IMR-90 (cell line): ENCODE measurements at regions not wholly inside any gene's neighbourhood (a gene's known extent, or its start where the extent isn't known, plus 50 kb on each side); places are given as distances from the start of the nearest gene placed in this dataset.

Source experiments
- ATAC-seq: fragments of 200-7000 bp; cut with Tn5 transposase; 2 replicates; pipeline ENCODE4 v1.9.1; 2020; ENCODE audit warnings: low read depth, mild to moderate bottlenecking, moderate library complexity
- BruUV-seq: library from RNA; stranded (reverse); fragments of 400-500 nt; replicated peaks from 2 replicates; lab custom pipeline; 2021; lab: Mats Ljungman, UMichigan
- CTCF ChIA-PET: fragments of 300-600 bp; formaldehyde crosslinking; extraction: SDS; loops from one replicate; lab custom pipeline; 2021; ENCODE audit warnings: antibody characterized with exemption; lab: Yijun Ruan, JAX
- POLR2A ChIA-PET: fragments of 300-600 bp; sonication (Branson Sonifier 250); formaldehyde crosslinking; loops from one replicate; lab custom pipeline; 2022; ENCODE audit warnings: antibody characterized with exemption; ENCODE audit not compliant: unreplicated experiment; lab: Charles Lee
- DNase-seq: peaks from one replicate; pipeline ENCODE4 v3.0.0; 2013
- H2AFZ ChIP-seq: replicated peaks from 2 replicates; pipeline ENCODE3; 2013; ENCODE audit warnings: low read length, mild to moderate bottlenecking; ENCODE audit not compliant: poor library complexity
- H2AK5ac ChIP-seq: 2 replicates; pipeline ENCODE4 v1.6.1; 2013; ENCODE audit warnings: low read depth, low read length, inconsistent platforms
- H2AK9ac ChIP-seq: replicated peaks from 2 replicates; pipeline ENCODE3; 2013; ENCODE audit warnings: mild to moderate bottlenecking, low read depth, low read length, moderate library complexity; ENCODE audit not compliant: poor library complexity
- H2BK120ac ChIP-seq: 2 replicates; pipeline ENCODE4 v1.6.1; 2013; ENCODE audit warnings: low read depth, low read length, inconsistent platforms
- H2BK15ac ChIP-seq: 3 replicates; pipeline ENCODE4 v1.6.1; 2013; ENCODE audit warnings: low read depth, low read length, inconsistent platforms
- H2BK20ac ChIP-seq: 2 replicates; pipeline ENCODE4 v1.6.1; 2013; ENCODE audit warnings: low read depth, mild to moderate bottlenecking, inconsistent platforms, low read length, moderate library complexity
- H2BK5ac ChIP-seq: 2 replicates; pipeline ENCODE4 v1.6.1; 2013; ENCODE audit warnings: mild to moderate bottlenecking, low read depth, low read length, inconsistent platforms; ENCODE audit not compliant: poor library complexity, severe bottlenecking
- H3K14ac ChIP-seq: replicated peaks from 2 replicates; pipeline ENCODE4 v1.6.1; 2013; ENCODE audit warnings: low read depth, low read length, inconsistent platforms
- H3K18ac ChIP-seq: 2 replicates; pipeline ENCODE4 v1.6.1; 2013; ENCODE audit warnings: low read depth, low read length, control low read depth
- H3K23ac ChIP-seq: 2 replicates; pipeline ENCODE4 v1.6.1; 2013; ENCODE audit warnings: low read depth, low read length, inconsistent platforms
- H3K27ac ChIP-seq: 2 replicates; pipeline ENCODE4 v1.5.1; 2013; ENCODE audit warnings: mild to moderate bottlenecking, control low read depth, low read length; ENCODE audit not compliant: insufficient read depth
- H3K27me3 ChIP-seq: 2 replicates; pipeline ENCODE4 v1.6.1; 2013; ENCODE audit warnings: low read length; ENCODE audit not compliant: control insufficient read depth, insufficient read depth
- H3K36me3 ChIP-seq: 2 replicates; pipeline ENCODE4 v1.6.1; 2013; ENCODE audit warnings: low read length, mixed read lengths; ENCODE audit not compliant: control insufficient read depth, insufficient read depth
- H3K4ac ChIP-seq: 2 replicates; pipeline ENCODE4 v1.6.1; 2013; ENCODE audit warnings: low read depth, low read length, inconsistent platforms
- H3K4me1 ChIP-seq: 2 replicates; pipeline ENCODE4 v1.6.1; 2013; ENCODE audit warnings: low read length, mixed read lengths; ENCODE audit not compliant: control insufficient read depth, insufficient read depth
- H3K4me2 ChIP-seq: 2 replicates; pipeline ENCODE4 v1.6.1; 2013; ENCODE audit warnings: low read depth, mild to moderate bottlenecking, control low read depth, low read length, moderate library complexity
- H3K4me3 ChIP-seq: 2 replicates; pipeline ENCODE4 v1.5.1; 2013; ENCODE audit warnings: low read depth, mild to moderate bottlenecking, control low read depth, low read length, moderate library complexity; ENCODE audit not compliant: insufficient read depth
- H3K56ac ChIP-seq: 2 replicates; pipeline ENCODE4 v1.6.1; 2013; ENCODE audit warnings: low read length, inconsistent platforms; ENCODE audit not compliant: insufficient read depth; ENCODE audit errors: extremely low read depth
- H3K79me1 ChIP-seq, 2 experiments: 2 replicates each; pipeline ENCODE4 v1.6.1; 2013; ENCODE audit warnings: low read length in 2 of 2, inconsistent platforms in 1 of 2, low read depth in 1 of 2
- H3K9ac ChIP-seq: 2 replicates; pipeline ENCODE4 v1.6.1; 2013; ENCODE audit warnings: low read depth, low read length, control low read depth
- H3K9me1 ChIP-seq: 2 replicates; pipeline ENCODE4 v1.6.1; 2013; ENCODE audit warnings: low read length, inconsistent platforms; ENCODE audit not compliant: insufficient read depth
- H3K9me3 ChIP-seq: 2 replicates; pipeline ENCODE4 v1.6.1; 2013; ENCODE audit warnings: low read length; ENCODE audit not compliant: control insufficient read depth, insufficient read depth
- H4K20me1 ChIP-seq: 2 replicates; pipeline ENCODE4 v1.6.1; 2013; ENCODE audit warnings: low read length, inconsistent platforms; ENCODE audit not compliant: insufficient read depth
- H4K5ac ChIP-seq: 2 replicates; pipeline ENCODE4 v1.6.1; 2013; ENCODE audit warnings: mild to moderate bottlenecking, low read depth, low read length, control low read depth
- H4K8ac ChIP-seq, 2 experiments: 2 replicates each; pipeline ENCODE4 v1.6.1; 2013; ENCODE audit warnings: low read depth in 2 of 2, low read length in 2 of 2, control low read depth in 1 of 2, inconsistent platforms in 1 of 2
- H4K91ac ChIP-seq: 2 replicates; pipeline ENCODE4 v1.6.1; 2013; ENCODE audit warnings: low read depth, low read length, inconsistent platforms; ENCODE audit not compliant: insufficient read depth
- BHLHE40 ChIP-seq: fragments of 150-350 bp; IDR thresholded peaks from 2 replicates; pipeline ENCODE4 v1.6.1; 2016; ENCODE audit warnings: mild to moderate bottlenecking, low read depth, low read length
- CEBPB ChIP-seq: IDR thresholded peaks from 2 replicates; pipeline ENCODE4 v1.6.1; 2012; ENCODE audit warnings: low read depth, low read length, improper control_type of control experiment
- CHD1 ChIP-seq: IDR thresholded peaks from 2 replicates; pipeline ENCODE4 v1.6.1; 2012; ENCODE audit warnings: low read depth, low read length, improper control_type of control experiment
- FOS ChIP-seq: fragments of 150-350 bp; IDR thresholded peaks from 2 replicates; pipeline ENCODE4 v1.6.1; 2016; ENCODE audit warnings: low read depth, low read length
- MAFK ChIP-seq: IDR thresholded peaks from 2 replicates; pipeline ENCODE4 v1.6.1; 2012; ENCODE audit warnings: low read depth, low read length, improper control_type of control experiment
- MAZ ChIP-seq: IDR thresholded peaks from 2 replicates; pipeline ENCODE4 v1.6.1; 2012; ENCODE audit warnings: low read depth, mild to moderate bottlenecking, low read length, improper control_type of control experiment, moderate library complexity, borderline replicate concordance
- MXI1 ChIP-seq: IDR thresholded peaks from 2 replicates; pipeline ENCODE4 v1.6.1; 2012; ENCODE audit warnings: low read depth, mild to moderate bottlenecking, low read length, moderate library complexity, borderline replicate concordance
- NFE2L2 ChIP-seq: fragments of 150-350 bp; IDR thresholded peaks from 2 replicates; pipeline ENCODE4 v1.6.1; 2016; ENCODE audit warnings: low read depth, mild to moderate bottlenecking, low read length
- POLR2A ChIP-seq: IDR thresholded peaks from 2 replicates; pipeline ENCODE4 v1.6.1; 2012; ENCODE audit warnings: mild to moderate bottlenecking, low read depth, low read length
- RAD21 ChIP-seq: IDR thresholded peaks from 2 replicates; pipeline ENCODE4 v1.6.1; 2012; ENCODE audit warnings: low read length, improper control_type of control experiment
- RCOR1 ChIP-seq: IDR thresholded peaks from 2 replicates; pipeline ENCODE4 v1.6.1; 2012; ENCODE audit warnings: mild to moderate bottlenecking, low read length, improper control_type of control experiment; ENCODE audit not compliant: insufficient replicate concordance
- SMC3 ChIP-seq: fragments of 150-350 bp; IDR thresholded peaks from 2 replicates; pipeline ENCODE4 v1.6.1; 2016; ENCODE audit warnings: low read depth, mild to moderate bottlenecking, antibody characterized with exemption, low read length, moderate library complexity
- WGBS, 2 experiments: methylation state at CpG; one replicate each; pipeline versions ENCODE4 v1.1.5 to v1.1.7; 2013; ENCODE audit warnings: missing lambda C conversion rate in 2 of 2; ENCODE audit not compliant: insufficient read length in 1 of 2; ENCODE audit errors: extremely low coverage in 2 of 2; 5-methylcytosine and 5-hydroxymethylcytosine counted together
- dilution Hi-C: fragments of 300-500 bp; cut with HindIII; formaldehyde crosslinking; loops from one replicate; pipeline ENCODE4 v1.14.3; 2018; ENCODE audit warnings: low sequenced_read_pairs; ENCODE audit not compliant: unreplicated experiment
- in situ Hi-C: fragments of 300-500 bp; cut with MboI; formaldehyde crosslinking; loops from 3 replicates; pipeline ENCODE4 v1.14.3; 2019; ENCODE audit warnings: low sequenced_read_pairs, inconsistent platforms, mixed read lengths
- intact Hi-C: fragments of 100-400 bp; cut with micrococcal nuclease; formaldehyde crosslinking; loops from 2 replicates; pipeline ENCODE4 v1.10.0; 2022
- TF ChIP-seq, protein P1 (sequence below): conservative IDR thresholded peaks from 2 replicates; pipeline ENCODE4 v1.5.1; 2012; ENCODE audit warnings: mild to moderate bottlenecking, low read depth, low read length, improper control_type of control experiment
- TF ChIP-seq, protein P2 (sequence below): fragments of 150-350 bp; IDR thresholded peaks from 2 replicates; pipeline ENCODE4 v1.6.1; 2016; ENCODE audit warnings: low read depth, mild to moderate bottlenecking, low read length, moderate library complexity, borderline replicate concordance

DNA sequence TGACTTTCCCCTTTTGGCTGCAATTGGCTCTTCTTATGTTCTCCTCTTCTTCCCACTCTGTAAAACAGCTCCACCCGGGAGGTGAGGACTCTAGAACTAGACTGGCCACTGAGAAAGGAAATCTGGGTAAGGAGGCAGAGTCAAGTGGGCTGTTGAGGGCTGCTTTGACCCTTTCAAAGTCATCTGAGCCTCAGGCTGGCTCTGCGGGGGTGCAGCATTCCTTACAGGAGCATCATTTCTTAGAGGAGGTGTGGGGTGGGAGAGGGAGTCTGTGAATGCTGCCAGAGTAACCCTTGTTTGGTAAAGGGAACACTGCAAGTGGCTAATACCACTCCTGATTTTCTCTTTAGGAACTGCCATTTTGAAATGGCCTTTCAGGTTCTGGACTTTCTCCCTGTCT, 377.7 kb upstream of the SMARCA2 start:
- BruUV-seq = no TSS peak
- H4K8ac ChIP-seq = no peak overlapping the region
- H2AK5ac ChIP-seq = no peak overlapping the region
- DNase-seq (no peak), ATAC-seq (no peak)
- TF ChIP-seq RCOR1 = no peak
- TF ChIP-seq RAD21 = no peak
- TF ChIP-seq CHD1 = no peak
- TF ChIP-seq MAFK = no peak
- TF ChIP-seq BHLHE40 = no peak
- TF ChIP-seq CEBPB = no peak
- no peak for TF ChIP-seq MAZ
- no peak for TF ChIP-seq POLR2A
- no peak for TF ChIP-seq NFE2L2
- TF ChIP-seq, protein P1, sequence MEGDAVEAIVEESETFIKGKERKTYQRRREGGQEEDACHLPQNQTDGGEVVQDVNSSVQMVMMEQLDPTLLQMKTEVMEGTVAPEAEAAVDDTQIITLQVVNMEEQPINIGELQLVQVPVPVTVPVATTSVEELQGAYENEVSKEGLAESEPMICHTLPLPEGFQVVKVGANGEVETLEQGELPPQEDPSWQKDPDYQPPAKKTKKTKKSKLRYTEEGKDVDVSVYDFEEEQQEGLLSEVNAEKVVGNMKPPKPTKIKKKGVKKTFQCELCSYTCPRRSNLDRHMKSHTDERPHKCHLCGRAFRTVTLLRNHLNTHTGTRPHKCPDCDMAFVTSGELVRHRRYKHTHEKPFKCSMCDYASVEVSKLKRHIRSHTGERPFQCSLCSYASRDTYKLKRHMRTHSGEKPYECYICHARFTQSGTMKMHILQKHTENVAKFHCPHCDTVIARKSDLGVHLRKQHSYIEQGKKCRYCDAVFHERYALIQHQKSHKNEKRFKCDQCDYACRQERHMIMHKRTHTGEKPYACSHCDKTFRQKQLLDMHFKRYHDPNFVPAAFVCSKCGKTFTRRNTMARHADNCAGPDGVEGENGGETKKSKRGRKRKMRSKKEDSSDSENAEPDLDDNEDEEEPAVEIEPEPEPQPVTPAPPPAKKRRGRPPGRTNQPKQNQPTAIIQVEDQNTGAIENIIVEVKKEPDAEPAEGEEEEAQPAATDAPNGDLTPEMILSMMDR = no peak
- no peak for TF ChIP-seq SMC3
- TF ChIP-seq MXI1 = no peak
- TF ChIP-seq FOS = no peak
- TF ChIP-seq, protein P2, sequence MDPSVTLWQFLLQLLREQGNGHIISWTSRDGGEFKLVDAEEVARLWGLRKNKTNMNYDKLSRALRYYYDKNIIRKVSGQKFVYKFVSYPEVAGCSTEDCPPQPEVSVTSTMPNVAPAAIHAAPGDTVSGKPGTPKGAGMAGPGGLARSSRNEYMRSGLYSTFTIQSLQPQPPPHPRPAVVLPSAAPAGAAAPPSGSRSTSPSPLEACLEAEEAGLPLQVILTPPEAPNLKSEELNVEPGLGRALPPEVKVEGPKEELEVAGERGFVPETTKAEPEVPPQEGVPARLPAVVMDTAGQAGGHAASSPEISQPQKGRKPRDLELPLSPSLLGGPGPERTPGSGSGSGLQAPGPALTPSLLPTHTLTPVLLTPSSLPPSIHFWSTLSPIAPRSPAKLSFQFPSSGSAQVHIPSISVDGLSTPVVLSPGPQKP = no peak
- H2AK9ac ChIP-seq = no peak overlapping the region
- H3K9me1 ChIP-seq = no peaks in the 10 kb centered on the region
- H3K79me1 ChIP-seq = no peaks in the 10 kb centered on the region
- H3K4me1 ChIP-seq = no peaks in the 10 kb centered on the region
- CTCF ChIA-PET = no interaction called here
- no peaks in the 10 kb centered on the region for H3K27me3 ChIP-seq
- H4K20me1 ChIP-seq = no peaks in the 10 kb centered on the region
- no peak overlapping the region for H3K23ac ChIP-seq
- WGBS, 2 experiments = no CpG with 5 or more reads among the region's 2 CpGs
- dilution Hi-C loops = no loop called here
- H3K4ac ChIP-seq = no peak overlapping the region
- no peak overlapping the region for H3K4me2 ChIP-seq
- no peak overlapping the region for H3K27ac ChIP-seq
- no peak overlapping the region for H3K9ac ChIP-seq
- no peak overlapping the region for H3K4me3 ChIP-seq
- peak overlapping the region; percentile 43 for H2AFZ ChIP-seq
- intact Hi-C loops = no loop called here
- POLR2A ChIA-PET = no interaction called here
- peaks cover 16% of the 10 kb centered on the region for H3K9me3 ChIP-seq
- H4K5ac ChIP-seq = no peak overlapping the region
- no peaks in the 10 kb centered on the region for H3K36me3 ChIP-seq
- no peak overlapping the region for H3K14ac ChIP-seq
- H3K56ac ChIP-seq = no peak overlapping the region
- H2BK20ac ChIP-seq = no peak overlapping the region
- H4K91ac ChIP-seq = no peak overlapping the region
- no peak overlapping the region for H3K18ac ChIP-seq
- no peak overlapping the region for H2BK5ac ChIP-seq
- no peak overlapping the region for H2BK15ac ChIP-seq
- H2BK120ac ChIP-seq = no peak overlapping the region
- in situ Hi-C loops = no loop called here
